ENCODE measurements at regions not wholly inside any gene's neighbourhood (a gene's known extent, or its start where the extent isn't known, plus 50 kb on each side); places are given as distances from the start of the nearest gene placed in this dataset.

DNA sequence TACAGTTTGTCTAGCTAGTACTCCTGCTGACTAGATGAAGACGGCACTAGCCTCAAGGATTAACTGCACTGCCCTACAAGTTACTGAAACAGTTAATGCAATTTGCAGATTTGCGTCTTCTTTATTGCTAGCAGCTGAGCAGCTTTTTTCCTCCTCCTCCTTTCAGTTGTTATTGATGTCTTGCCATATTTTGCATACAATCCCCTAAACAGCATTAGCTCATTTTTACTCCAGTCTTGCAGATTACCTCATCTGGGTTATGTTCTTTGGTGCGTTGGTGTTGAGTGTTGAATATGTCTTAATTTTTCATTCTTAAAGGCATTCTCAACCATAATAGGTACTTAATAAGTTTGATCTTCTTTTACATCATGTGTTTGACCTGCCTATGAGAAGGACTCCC lies 363.4 kb upstream of the LYPLAL1 start:
- Histone ChIP-seq H3K4me3 (ENCODE audit: low read depth, low read length) (no peak overlapping the region), H3K36me3 (ENCODE audit: control insufficient read depth, insufficient read depth, low read length) (no peaks in the 10 kb centered on the region), H3K27me3 (ENCODE audit: control insufficient read depth, insufficient read depth, low read length) (no peaks in the 10 kb centered on the region)
- DNase-seq (ENCODE audit: low read depth) (no peak), FAIRE-seq (no peak)
- TF ChIP-seq, protein P1, sequence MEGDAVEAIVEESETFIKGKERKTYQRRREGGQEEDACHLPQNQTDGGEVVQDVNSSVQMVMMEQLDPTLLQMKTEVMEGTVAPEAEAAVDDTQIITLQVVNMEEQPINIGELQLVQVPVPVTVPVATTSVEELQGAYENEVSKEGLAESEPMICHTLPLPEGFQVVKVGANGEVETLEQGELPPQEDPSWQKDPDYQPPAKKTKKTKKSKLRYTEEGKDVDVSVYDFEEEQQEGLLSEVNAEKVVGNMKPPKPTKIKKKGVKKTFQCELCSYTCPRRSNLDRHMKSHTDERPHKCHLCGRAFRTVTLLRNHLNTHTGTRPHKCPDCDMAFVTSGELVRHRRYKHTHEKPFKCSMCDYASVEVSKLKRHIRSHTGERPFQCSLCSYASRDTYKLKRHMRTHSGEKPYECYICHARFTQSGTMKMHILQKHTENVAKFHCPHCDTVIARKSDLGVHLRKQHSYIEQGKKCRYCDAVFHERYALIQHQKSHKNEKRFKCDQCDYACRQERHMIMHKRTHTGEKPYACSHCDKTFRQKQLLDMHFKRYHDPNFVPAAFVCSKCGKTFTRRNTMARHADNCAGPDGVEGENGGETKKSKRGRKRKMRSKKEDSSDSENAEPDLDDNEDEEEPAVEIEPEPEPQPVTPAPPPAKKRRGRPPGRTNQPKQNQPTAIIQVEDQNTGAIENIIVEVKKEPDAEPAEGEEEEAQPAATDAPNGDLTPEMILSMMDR (IDR thresholded peaks at IDR 0.05; ENCODE audit: insufficient read depth, low read length, severe bottlenecking), result no peak

DNA sequence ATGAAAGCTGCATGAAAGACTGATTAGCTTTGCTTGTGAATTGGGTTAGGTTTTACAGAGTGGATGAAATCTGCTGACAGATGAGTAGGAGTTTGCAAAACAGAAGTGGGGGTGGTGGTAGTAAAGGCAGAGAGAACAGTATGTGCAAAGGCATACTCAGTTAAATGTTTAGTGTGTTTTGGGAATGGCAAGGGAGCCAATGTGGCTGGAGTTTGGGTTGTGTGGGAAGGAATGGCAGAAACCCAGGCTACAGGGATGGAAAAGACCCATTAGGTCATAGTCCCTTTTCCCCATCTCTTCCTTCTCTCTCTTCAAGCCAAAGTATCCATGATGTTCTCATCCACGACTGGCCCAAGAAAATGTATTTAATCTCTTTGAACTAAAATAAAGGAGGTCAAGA lies 362.2 kb upstream of the LYPLAL1 start:
- Histone ChIP-seq H3K36me3 (ENCODE audit: control insufficient read depth, insufficient read depth, low read length) (no peaks in the 10 kb centered on the region), H3K4me3 (ENCODE audit: low read depth, low read length) (no peak overlapping the region), H3K27me3 (ENCODE audit: control insufficient read depth, insufficient read depth, low read length) (no peaks in the 10 kb centered on the region)
- no peak for DNase-seq (ENCODE audit: low read depth)
- no peak for FAIRE-seq
- TF ChIP-seq, protein P1 (IDR thresholded peaks at IDR 0.05; ENCODE audit: insufficient read depth, low read length, severe bottlenecking), result no peak

DNA sequence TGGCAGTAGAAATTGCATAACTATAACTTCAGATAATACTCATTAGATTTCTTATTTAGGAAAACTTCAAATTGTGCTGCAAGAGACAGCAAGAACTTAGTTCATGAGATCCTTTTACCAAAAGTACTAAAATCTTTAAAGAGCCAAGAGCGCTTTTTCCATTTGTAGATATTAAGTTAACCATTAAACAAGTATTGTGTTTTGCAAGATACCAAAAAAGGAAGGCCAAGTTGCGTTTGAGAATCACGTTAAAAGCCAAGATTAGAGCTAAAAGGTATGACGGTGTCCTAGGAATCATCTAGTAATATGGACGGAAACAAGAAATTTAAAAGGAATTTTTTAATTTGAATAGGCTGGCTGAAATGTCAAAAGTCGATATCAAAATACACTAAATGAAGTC lies 361.3 kb upstream of the LYPLAL1 start:
- DNase-seq (ENCODE audit: low read depth), result no peak
- H3K36me3 ChIP-seq (ENCODE audit: control insufficient read depth, insufficient read depth, low read length), result no peaks in the 10 kb centered on the region
- no peaks in the 10 kb centered on the region for H3K27me3 ChIP-seq (ENCODE audit: control insufficient read depth, insufficient read depth, low read length)
- no peak for FAIRE-seq
- TF ChIP-seq, protein P1 (IDR thresholded peaks at IDR 0.05; ENCODE audit: insufficient read depth, low read length, severe bottlenecking), result no peak
- no peak overlapping the region for H3K4me3 ChIP-seq (ENCODE audit: low read depth, low read length)

DNA sequence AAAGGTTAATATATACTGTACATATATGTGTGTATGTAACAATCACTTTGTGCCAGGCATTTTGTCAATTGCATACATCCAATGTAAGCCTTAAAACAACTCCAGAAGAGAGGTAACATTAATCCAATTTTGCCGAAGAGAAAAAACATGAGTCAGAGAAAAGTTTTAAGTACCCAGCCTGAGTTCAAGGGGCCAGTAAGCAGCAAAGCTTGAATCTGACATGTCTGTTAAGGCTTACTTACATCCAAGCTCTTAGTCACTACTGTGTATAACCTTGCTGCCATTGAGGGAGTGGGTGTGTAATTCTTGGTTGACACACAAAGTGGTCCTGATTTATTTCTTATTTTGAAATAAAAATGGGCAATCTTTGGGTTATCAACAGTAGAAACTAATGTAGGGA lies 360.4 kb upstream of the LYPLAL1 start:
- no peak overlapping the region for H3K4me3 ChIP-seq (ENCODE audit: low read depth, low read length)
- TF ChIP-seq, protein P1 (IDR thresholded peaks at IDR 0.05; ENCODE audit: insufficient read depth, low read length, severe bottlenecking), result no peak
- FAIRE-seq, result no peak

DNA sequence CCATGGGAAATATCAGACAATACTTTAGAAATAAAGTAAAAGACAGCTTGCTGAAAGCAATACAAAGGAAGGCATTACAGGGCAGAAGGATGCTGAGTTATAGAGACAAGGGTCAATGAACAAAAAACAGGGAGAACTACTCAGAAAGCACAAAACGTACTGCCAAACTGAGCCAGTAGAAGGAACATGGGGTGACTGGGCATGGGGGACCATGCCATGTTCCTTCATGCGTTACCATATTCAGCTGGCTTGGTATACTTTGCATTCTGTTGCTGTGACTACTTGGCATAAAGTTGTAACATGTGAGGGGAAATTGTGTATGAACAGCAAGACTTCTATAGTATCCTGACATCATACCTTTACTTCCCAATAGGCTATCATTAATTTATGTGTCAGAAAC lies 358.6 kb upstream of the LYPLAL1 start:
- DNase-seq (ENCODE audit: low read depth) (no peak), FAIRE-seq (no peak)
- Histone ChIP-seq H3K4me3 (ENCODE audit: low read depth, low read length) (no peak overlapping the region), H3K27me3 (ENCODE audit: control insufficient read depth, insufficient read depth, low read length) (no peaks in the 10 kb centered on the region), H3K36me3 (ENCODE audit: control insufficient read depth, insufficient read depth, low read length) (no peaks in the 10 kb centered on the region)
- TF ChIP-seq, protein P1 (IDR thresholded peaks at IDR 0.05; ENCODE audit: insufficient read depth, low read length, severe bottlenecking), result no peak

More for the DNA sequence above, 360.4 kb upstream of the LYPLAL1 start:
- Histone ChIP-seq H3K36me3 (ENCODE audit: control insufficient read depth, insufficient read depth, low read length) (no peaks in the 10 kb centered on the region), H3K27me3 (ENCODE audit: control insufficient read depth, insufficient read depth, low read length) (no peaks in the 10 kb centered on the region)
- peak; percentile 65 for DNase-seq (ENCODE audit: low read depth)

DNA sequence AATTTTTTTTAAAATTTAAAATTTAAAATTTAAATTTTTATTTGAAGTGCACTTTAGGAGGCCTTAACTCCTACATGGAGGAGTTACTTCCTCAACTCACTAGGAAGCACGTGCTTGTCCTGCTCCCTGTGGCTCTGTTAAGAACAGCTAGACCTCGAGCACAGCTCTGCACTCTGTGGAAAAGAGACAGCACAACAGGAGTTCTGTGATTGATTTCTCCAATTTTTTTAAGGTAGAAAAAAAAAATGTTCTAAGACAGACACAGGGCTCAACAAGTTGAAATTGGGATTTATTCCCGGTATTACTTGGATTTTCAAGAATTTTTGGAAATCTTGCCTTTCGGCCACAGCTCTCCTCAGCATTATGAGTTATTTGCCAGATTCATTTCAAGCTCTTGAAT lies 356.6 kb upstream of the LYPLAL1 start:
- DNase-seq (ENCODE audit: low read depth), result no peak
- no peak for FAIRE-seq
- TF ChIP-seq, protein P1 (IDR thresholded peaks at IDR 0.05; ENCODE audit: insufficient read depth, low read length, severe bottlenecking), result no peak
- H3K36me3 ChIP-seq (ENCODE audit: control insufficient read depth, insufficient read depth, low read length), result no peaks in the 10 kb centered on the region
- no peaks in the 10 kb centered on the region for H3K27me3 ChIP-seq (ENCODE audit: control insufficient read depth, insufficient read depth, low read length)
- H3K4me3 ChIP-seq (ENCODE audit: low read depth, low read length), result no peak overlapping the region

Measured in bronchial epithelial cell (primary cell).